ENCODE measurements at regions not wholly inside any gene's neighbourhood (a gene's known extent, or its start where the extent isn't known, plus 50 kb on each side); places are given as distances from the start of the nearest gene placed in this dataset.
A peak's percentile ranks its signal among the peaks of the same experiment; 100 is the strongest.

GRCh38 chr17:11140501-11140900 is 100.5 kb upstream of the SHISA6 start:
- no peak for ATAC-seq
- in situ Hi-C loops (cut with MboI; ENCODE audit: low sequenced_read_pairs in 4 of 4) (loop anchor here in 2 of 4 donors (10.0 to 25.0 kb wide), 3 partner anchors 56 to 266 kb away; no protein-coding TSS in a partner anchor), intact Hi-C loops (cut with DNase I; ENCODE audit: low total_unique reads) (loop anchor here (5.0 kb wide), 1 partner anchor 263 kb away; no protein-coding TSS in a partner anchor)
- Histone ChIP-seq H3K9me3 (no peaks in the 10 kb centered on the region), H3K27me3 (no peaks in the 10 kb centered on the region), H3K4me1 (no peaks in the 10 kb centered on the region), H3K4me3 (no peak overlapping the region), H3K36me3 (no peaks in the 10 kb centered on the region), H3K27ac (no peak overlapping the region)
- TF ChIP-seq POLR2A (IDR thresholded peaks at IDR 0.05) = no peak
- TF ChIP-seq CTCF (IDR thresholded peaks at IDR 0.05 in 4 of 5, conservative IDR thresholded peaks at IDR 0.05 in 1 of 5) = no peak
- no peak for DNase-seq

- DNase-seq (no peak), ATAC-seq (no peak)
- no peak overlapping the region for H3K4me3 ChIP-seq
- H3K27me3 ChIP-seq = no peaks in the 10 kb centered on the region
- intact Hi-C loops (cut with DNase I; ENCODE audit: low total_unique reads) = loop anchor here (5.0 kb wide), 1 partner anchor 263 kb away; no protein-coding TSS in a partner anchor
- no peak overlapping the region for H3K27ac ChIP-seq
- H3K4me1 ChIP-seq = no peaks in the 10 kb centered on the region
- in situ Hi-C loops (cut with MboI; ENCODE audit: low sequenced_read_pairs in 4 of 4) = loop anchor here in 2 of 4 donors (10.0 to 25.0 kb wide), 3 partner anchors 55 to 265 kb away; no protein-coding TSS in a partner anchor
- TF ChIP-seq CTCF (IDR thresholded peaks at IDR 0.05 in 4 of 5, conservative IDR thresholded peaks at IDR 0.05 in 1 of 5) = no peak
- no peak for TF ChIP-seq POLR2A (IDR thresholded peaks at IDR 0.05)
- no peaks in the 10 kb centered on the region for H3K9me3 ChIP-seq
- no peaks in the 10 kb centered on the region for H3K36me3 ChIP-seq
Measured at GRCh38 chr17:11140043-11140442, 101.0 kb upstream of the SHISA6 start.

- DNase-seq (no peak), ATAC-seq (no peak)
- no peaks in the 10 kb centered on the region for H3K27me3 ChIP-seq
- peak overlapping the region in 1 of 4 donors; percentile 3 for H3K4me3 ChIP-seq
- TF ChIP-seq CTCF (IDR thresholded peaks at IDR 0.05 in 4 of 5, conservative IDR thresholded peaks at IDR 0.05 in 1 of 5) (no peak), POLR2A (IDR thresholded peaks at IDR 0.05) (no peak)
- H3K4me1 ChIP-seq = no peaks in the 10 kb centered on the region
- in situ Hi-C loops (cut with MboI; ENCODE audit: low sequenced_read_pairs in 4 of 4) (loop anchor here in 2 of 4 donors (10.0 to 25.0 kb wide), 2 partner anchors 251 to 253 kb away; no protein-coding TSS in a partner anchor), intact Hi-C loops (cut with DNase I; ENCODE audit: low total_unique reads) (no loop called here)
- H3K36me3 ChIP-seq = no peaks in the 10 kb centered on the region
- H3K27ac ChIP-seq = no peak overlapping the region
- no peaks in the 10 kb centered on the region for H3K9me3 ChIP-seq
Measured at GRCh38 chr17:11138023-11138422, 103.0 kb upstream of the SHISA6 start.

- H3K4me1 ChIP-seq = no peaks in the 10 kb centered on the region
- intact Hi-C loops (cut with DNase I; ENCODE audit: low total_unique reads) = no loop called here
- H3K27me3 ChIP-seq = no peaks in the 10 kb centered on the region
- DNase-seq (no peak), ATAC-seq (no peak)
- no peak overlapping the region for H3K4me3 ChIP-seq
- no peaks in the 10 kb centered on the region for H3K36me3 ChIP-seq
- H3K9me3 ChIP-seq = no peaks in the 10 kb centered on the region
- in situ Hi-C loops (cut with MboI; ENCODE audit: low sequenced_read_pairs in 4 of 4) = loop anchor here in 2 of 4 donors (10.0 to 25.0 kb wide), 2 partner anchors 249 to 251 kb away; no protein-coding TSS in a partner anchor
- TF ChIP-seq POLR2A (IDR thresholded peaks at IDR 0.05) (no peak), CTCF (IDR thresholded peaks at IDR 0.05 in 4 of 5, conservative IDR thresholded peaks at IDR 0.05 in 1 of 5) (no peak)
- H3K27ac ChIP-seq = no peak overlapping the region
Measured at GRCh38 chr17:11135819-11136218, 105.2 kb upstream of the SHISA6 start.

- in situ Hi-C loops (cut with MboI; ENCODE audit: low sequenced_read_pairs in 4 of 4) (loop anchor here in 2 of 4 donors (10.0 to 25.0 kb wide), 2 partner anchors 243 to 246 kb away; no protein-coding TSS in a partner anchor), intact Hi-C loops (cut with DNase I; ENCODE audit: low total_unique reads) (no loop called here)
- Histone ChIP-seq H3K4me1 (no peaks in the 10 kb centered on the region), H3K9me3 (no peaks in the 10 kb centered on the region), H3K36me3 (no peaks in the 10 kb centered on the region), H3K27me3 (no peaks in the 10 kb centered on the region), H3K27ac (no peak overlapping the region), H3K4me3 (no peak overlapping the region)
- DNase-seq (no peak), ATAC-seq (no peak)
- TF ChIP-seq CTCF (IDR thresholded peaks at IDR 0.05 in 4 of 5, conservative IDR thresholded peaks at IDR 0.05 in 1 of 5) (no peak), POLR2A (IDR thresholded peaks at IDR 0.05) (no peak)
Measured at GRCh38 chr17:11130367-11130766, 110.6 kb upstream of the SHISA6 start.

All from gastrocnemius medialis (tissue), 4 donors.